ENCODE measurements at regions not wholly inside any gene's neighbourhood (a gene's known extent, or its start where the extent isn't known, plus 50 kb on each side); places are given as distances from the start of the nearest gene placed in this dataset.

GRCh38 chr13:59504407-59504806 is 659.3 kb downstream of the DIAPH3 start:
- Mint-ChIP-seq H3K27ac (no peak overlapping the region), H3K4me3 (no peak overlapping the region), H3K36me3 (no peaks in the 10 kb centered on the region), H3K4me1 (no peaks in the 10 kb centered on the region), H3K27me3 (ENCODE audit: low read depth in 2 of 2) (peaks cover 0 to 2% of the 10 kb centered on the region in 2 donors), H3K9me3 (peaks cover 2 to 5% of the 10 kb centered on the region in 2 donors)
- DNase-seq, result no peak
- 94% methylated on average over 5 of the region's 5 CpGs for WGBS (ENCODE audit: insufficient coverage)
- H3K36me3 ChIP-seq (ENCODE audit: control insufficient read depth, insufficient read depth, low read length), result no peaks in the 10 kb centered on the region
- no peaks in the 10 kb centered on the region for H3K9me3 ChIP-seq (ENCODE audit: control insufficient read depth, insufficient read depth, low read length)
- no peaks in the 10 kb centered on the region for H3K4me1 ChIP-seq (ENCODE audit: control insufficient read depth, insufficient read depth, low read length)
- no peak overlapping the region for H3K27ac ChIP-seq (ENCODE audit: low read length)
- no peak for ATAC-seq
- intact Hi-C loops (cut with micrococcal nuclease), result no loop called here
- H3K4me3 ChIP-seq (ENCODE audit: low read length), result no peak overlapping the region
- TF ChIP-seq, protein P1, sequence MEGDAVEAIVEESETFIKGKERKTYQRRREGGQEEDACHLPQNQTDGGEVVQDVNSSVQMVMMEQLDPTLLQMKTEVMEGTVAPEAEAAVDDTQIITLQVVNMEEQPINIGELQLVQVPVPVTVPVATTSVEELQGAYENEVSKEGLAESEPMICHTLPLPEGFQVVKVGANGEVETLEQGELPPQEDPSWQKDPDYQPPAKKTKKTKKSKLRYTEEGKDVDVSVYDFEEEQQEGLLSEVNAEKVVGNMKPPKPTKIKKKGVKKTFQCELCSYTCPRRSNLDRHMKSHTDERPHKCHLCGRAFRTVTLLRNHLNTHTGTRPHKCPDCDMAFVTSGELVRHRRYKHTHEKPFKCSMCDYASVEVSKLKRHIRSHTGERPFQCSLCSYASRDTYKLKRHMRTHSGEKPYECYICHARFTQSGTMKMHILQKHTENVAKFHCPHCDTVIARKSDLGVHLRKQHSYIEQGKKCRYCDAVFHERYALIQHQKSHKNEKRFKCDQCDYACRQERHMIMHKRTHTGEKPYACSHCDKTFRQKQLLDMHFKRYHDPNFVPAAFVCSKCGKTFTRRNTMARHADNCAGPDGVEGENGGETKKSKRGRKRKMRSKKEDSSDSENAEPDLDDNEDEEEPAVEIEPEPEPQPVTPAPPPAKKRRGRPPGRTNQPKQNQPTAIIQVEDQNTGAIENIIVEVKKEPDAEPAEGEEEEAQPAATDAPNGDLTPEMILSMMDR (IDR thresholded peaks at IDR 0.05), result no peak
- H3K27me3 ChIP-seq (ENCODE audit: control insufficient read depth, insufficient read depth, low read length), result no peaks in the 10 kb centered on the region

DNA sequence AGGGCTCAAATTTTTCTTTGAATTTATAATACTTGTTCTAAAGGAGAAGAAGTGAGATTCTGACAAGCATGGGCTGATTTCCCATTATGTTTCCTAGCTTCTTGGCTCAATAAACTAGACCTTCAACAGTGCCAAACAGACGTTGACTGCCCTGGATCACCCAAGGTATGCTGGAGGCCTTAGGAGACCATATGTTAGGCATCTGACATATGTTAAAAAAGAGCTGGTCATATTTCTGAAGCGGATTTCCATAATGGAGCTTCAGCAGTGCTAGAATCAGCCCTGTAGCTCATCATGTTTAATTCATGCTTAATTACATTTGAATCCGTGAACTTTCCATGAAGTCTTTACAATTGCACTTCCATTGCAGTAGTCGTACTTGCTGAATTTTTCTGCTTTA is 653.3 kb downstream of the DIAPH3 start:
- TF ChIP-seq, protein P1 (IDR thresholded peaks at IDR 0.05), result no peak

GRCh38 chr13:59513686-59514085 is 650.0 kb downstream of the DIAPH3 start:
- Histone ChIP-seq H3K36me3 (ENCODE audit: control insufficient read depth, insufficient read depth, low read length) (no peaks in the 10 kb centered on the region), H3K27me3 (ENCODE audit: control insufficient read depth, insufficient read depth, low read length) (no peaks in the 10 kb centered on the region), H3K4me1 (ENCODE audit: control insufficient read depth, insufficient read depth, low read length) (no peaks in the 10 kb centered on the region), H3K9me3 (ENCODE audit: control insufficient read depth, insufficient read depth, low read length) (no peaks in the 10 kb centered on the region), H3K4me3 (ENCODE audit: low read length) (no peak overlapping the region), H3K27ac (ENCODE audit: low read length) (no peak overlapping the region)
- TF ChIP-seq, protein P1 (IDR thresholded peaks at IDR 0.05), result no peak
- H3K27ac Mint-ChIP-seq, result no peak overlapping the region
- intact Hi-C loops (cut with micrococcal nuclease), result no loop called here
- 100% methylated on average over 1 of the region's 1 CpG for WGBS (ENCODE audit: insufficient coverage)
- H3K9me3 Mint-ChIP-seq, result peaks cover 0 to 5% of the 10 kb centered on the region in 2 donors
- H3K4me3 Mint-ChIP-seq, result no peak overlapping the region
- no peaks in the 10 kb centered on the region for H3K27me3 Mint-ChIP-seq (ENCODE audit: low read depth in 2 of 2)
- ATAC-seq (no peak), DNase-seq (no peak)
- no peaks in the 10 kb centered on the region for H3K36me3 Mint-ChIP-seq
- H3K4me1 Mint-ChIP-seq, result no peaks in the 10 kb centered on the region

More for the DNA sequence above, 653.3 kb downstream of the DIAPH3 start:
- no peak overlapping the region for H3K27ac Mint-ChIP-seq
- H3K9me3 ChIP-seq (ENCODE audit: control insufficient read depth, insufficient read depth, low read length), result no peaks in the 10 kb centered on the region
- H3K36me3 ChIP-seq (ENCODE audit: control insufficient read depth, insufficient read depth, low read length), result no peaks in the 10 kb centered on the region
- ATAC-seq, result no peak
- peaks cover 0 to 4% of the 10 kb centered on the region in 2 donors for H3K9me3 Mint-ChIP-seq
- H3K4me3 Mint-ChIP-seq, result no peak overlapping the region
- no peak overlapping the region for H3K4me3 ChIP-seq (ENCODE audit: low read length)
- no peaks in the 10 kb centered on the region for H3K27me3 ChIP-seq (ENCODE audit: control insufficient read depth, insufficient read depth, low read length)
- 85% methylated on average over 4 of the region's 4 CpGs for WGBS (ENCODE audit: insufficient coverage)
- H3K4me1 Mint-ChIP-seq, result no peaks in the 10 kb centered on the region
- no peaks in the 10 kb centered on the region for H3K4me1 ChIP-seq (ENCODE audit: control insufficient read depth, insufficient read depth, low read length)
- H3K27me3 Mint-ChIP-seq (ENCODE audit: low read depth in 2 of 2), result no peaks in the 10 kb centered on the region
- intact Hi-C loops (cut with micrococcal nuclease), result no loop called here
- H3K36me3 Mint-ChIP-seq, result no peaks in the 10 kb centered on the region
- no peak overlapping the region for H3K27ac ChIP-seq (ENCODE audit: low read length)
- DNase-seq, result no peak

GRCh38 chr13:59514316-59514715 is 649.4 kb downstream of the DIAPH3 start:
- Histone ChIP-seq H3K4me1 (ENCODE audit: control insufficient read depth, insufficient read depth, low read length) (no peaks in the 10 kb centered on the region), H3K9me3 (ENCODE audit: control insufficient read depth, insufficient read depth, low read length) (no peaks in the 10 kb centered on the region), H3K4me3 (ENCODE audit: low read length) (no peak overlapping the region), H3K36me3 (ENCODE audit: control insufficient read depth, insufficient read depth, low read length) (no peaks in the 10 kb centered on the region), H3K27me3 (ENCODE audit: control insufficient read depth, insufficient read depth, low read length) (no peaks in the 10 kb centered on the region), H3K27ac (ENCODE audit: low read length) (no peak overlapping the region)
- H3K9me3 Mint-ChIP-seq, result peaks cover 0 to 5% of the 10 kb centered on the region in 2 donors
- TF ChIP-seq, protein P1 (IDR thresholded peaks at IDR 0.05), result no peak
- intact Hi-C loops (cut with micrococcal nuclease), result no loop called here
- H3K27me3 Mint-ChIP-seq (ENCODE audit: low read depth in 2 of 2), result no peaks in the 10 kb centered on the region
- H3K4me3 Mint-ChIP-seq, result no peak overlapping the region
- DNase-seq, result no peak
- 97% methylated on average over 5 of the region's 5 CpGs for WGBS (ENCODE audit: insufficient coverage)
- H3K36me3 Mint-ChIP-seq, result no peaks in the 10 kb centered on the region
- no peak for ATAC-seq
- no peak overlapping the region for H3K27ac Mint-ChIP-seq
- H3K4me1 Mint-ChIP-seq, result no peaks in the 10 kb centered on the region
